HG02870 (cell line): ENCODE measurements at regions not wholly inside any gene's neighbourhood (a gene's known extent, or its start where the extent isn't known, plus 50 kb on each side); places are given as distances from the start of the nearest gene placed in this dataset.
A peak's percentile ranks its signal among the peaks of the same experiment; 100 is the strongest.
"Not testable (repeated sequence)": the region's sequence is repeated elsewhere in the genome, so short reads cannot be mapped to it uniquely, and the experiment has no call there.

Experiments used
- ATAC-seq: cut with Tn5 transposase; IDR thresholded peaks from one replicate; pipeline ENCODE4 v1.9.1; 2021; ENCODE audit warnings: mild to moderate bottlenecking, moderate library complexity; ENCODE audit not compliant: unreplicated experiment

GRCh38 chr3:160094562-160094961 lies 105.9 kb downstream of the IL12A start:
- ATAC-seq, result no peak

GRCh38 chr3:160097478-160097877 lies 108.8 kb downstream of the IL12A start:
- ATAC-seq, result no peak

- ATAC-seq, result no peak
These were observed 109.8 kb downstream of the IL12A start for GRCh38 chr3:160098261-160098908.

GRCh38 chr3:160098926-160099626 lies 110.4 kb downstream of the IL12A start:
- ATAC-seq, result no peak

- ATAC-seq, result peak; percentile 74
These were observed 111.2 kb downstream of the IL12A start for GRCh38 chr3:160099834-160100233.

- ATAC-seq, result no peak
These were observed 112.0 kb downstream of the IL12A start for GRCh38 chr3:160100610-160101009.

GRCh38 chr3:160102001-160102400 lies 113.4 kb downstream of the IL12A start:
- ATAC-seq, result not testable (repeated sequence)

- no peak for ATAC-seq
These were observed 114.8 kb downstream of the IL12A start for GRCh38 chr3:160103397-160103796.

- no peak for ATAC-seq
These were observed 117.4 kb downstream of the IL12A start for GRCh38 chr3:160105907-160106584.

- no peak for ATAC-seq
These were observed 118.0 kb upstream of the C3orf80 start for GRCh38 chr3:160106905-160107861.

GRCh38 chr3:160108362-160108761 lies 116.9 kb upstream of the C3orf80 start:
- no peak for ATAC-seq

- no peak for ATAC-seq
These were observed 112.7 kb upstream of the C3orf80 start for GRCh38 chr3:160112481-160112880.

- no peak for ATAC-seq
These were observed 112.2 kb upstream of the C3orf80 start for GRCh38 chr3:160112996-160113395.

GRCh38 chr3:160114355-160114995 lies 110.7 kb upstream of the C3orf80 start:
- no peak for ATAC-seq

- no peak for ATAC-seq
These were observed 109.8 kb upstream of the C3orf80 start for GRCh38 chr3:160115387-160115786.

GRCh38 chr3:160124224-160124623 lies 101.0 kb upstream of the C3orf80 start:
- no peak for ATAC-seq

GRCh38 chr3:160125258-160125657 lies 100.0 kb upstream of the C3orf80 start:
- ATAC-seq, result no peak

GRCh38 chr3:160126051-160126450 lies 99.2 kb upstream of the C3orf80 start:
- ATAC-seq, result no peak

GRCh38 chr3:160126761-160127160 lies 98.5 kb upstream of the C3orf80 start:
- no peak for ATAC-seq

- peak; percentile 72 for ATAC-seq
These were observed 97.9 kb upstream of the C3orf80 start for GRCh38 chr3:160127308-160127707.
